Keratinocyte (primary cell): ENCODE measurements at regions not wholly inside any gene's neighbourhood (a gene's known extent, or its start where the extent isn't known, plus 50 kb on each side); places are given as distances from the start of the nearest gene placed in this dataset.

Experiments used
- DNase-seq: peaks from one replicate; pipeline ENCODE4 v3.0.0-alpha.2; 2011; ENCODE audit warnings: low read depth, missing footprints, low spot score
- FAIRE-seq: peaks from 2 replicates; lab custom pipeline; 2011; peaks lifted over from hg19 to GRCh38; lab: Jason Lieb, UNC
- H2AFZ ChIP-seq: 2 replicates; pipeline ENCODE4 v1.6.0; 2012; ENCODE audit warnings: low read length, control low read depth, inconsistent platforms; ENCODE audit not compliant: control insufficient read depth
- H3K27ac ChIP-seq: 2 replicates; pipeline ENCODE4 v1.5.1; 2011; ENCODE audit warnings: low read length; ENCODE audit not compliant: control insufficient read depth, insufficient read depth
- H3K27me3 ChIP-seq: 3 replicates; pipeline ENCODE4 v1.6.0; 2011; ENCODE audit warnings: low read length; ENCODE audit not compliant: control insufficient read depth, insufficient read depth; ENCODE audit errors: extremely low read depth
- H3K36me3 ChIP-seq, 2 experiments: 2 replicates in 1 of 2; 3 replicates in 1 of 2; pipeline ENCODE4 v1.5.1; 2011; ENCODE audit warnings: low read length in 2 of 2, mild to moderate bottlenecking in 1 of 2; ENCODE audit not compliant: control insufficient read depth in 2 of 2, insufficient read depth in 2 of 2; ENCODE audit errors: extremely low read depth in 1 of 2
- H3K4me1 ChIP-seq: 3 replicates; pipeline ENCODE4 v1.5.1; 2011; ENCODE audit warnings: low read length; ENCODE audit not compliant: control insufficient read depth, insufficient read depth; ENCODE audit errors: extremely low read depth
- H3K4me2 ChIP-seq: 3 replicates; pipeline ENCODE4 v1.6.0; 2011; ENCODE audit warnings: low read depth, low read length; ENCODE audit not compliant: control insufficient read depth, insufficient read depth; ENCODE audit errors: extremely low read depth
- H3K4me3 ChIP-seq, 3 experiments: fragments of 200-600 bp in 1 of 3; sonication (generic) in 1 of 3; 2 replicates in 2 of 3; 3 replicates in 1 of 3; pipeline ENCODE4 v1.5.1; 2011 to 2016; ENCODE audit warnings: low read length in 3 of 3, mild to moderate bottlenecking in 3 of 3, control low read depth in 2 of 3, inconsistent platforms in 1 of 3, low read depth in 1 of 3, mixed read lengths in 1 of 3, mixed run types in 1 of 3, moderate library complexity in 1 of 3; ENCODE audit not compliant: control insufficient read depth in 2 of 3, insufficient read depth in 2 of 3; ENCODE audit errors: extremely low read depth in 1 of 3
- H3K79me2 ChIP-seq: 2 replicates; pipeline ENCODE4 v1.6.0; 2012; ENCODE audit warnings: low read length; ENCODE audit not compliant: control insufficient read depth, insufficient read depth
- H3K9ac ChIP-seq: 3 replicates; pipeline ENCODE4 v1.6.0; 2011; ENCODE audit warnings: low read length; ENCODE audit not compliant: control insufficient read depth, insufficient read depth; ENCODE audit errors: extremely low read depth
- H3K9me1 ChIP-seq: 3 replicates; pipeline ENCODE4 v1.6.0; 2011; ENCODE audit warnings: low read length; ENCODE audit not compliant: control insufficient read depth, insufficient read depth; ENCODE audit errors: extremely low read depth
- H3K9me3 ChIP-seq: 2 replicates; pipeline ENCODE4 v1.5.1; 2012; ENCODE audit warnings: low read depth, low read length; ENCODE audit not compliant: control insufficient read depth
- H4K20me1 ChIP-seq: 3 replicates; pipeline ENCODE4 v1.6.0; 2011; ENCODE audit warnings: low read length; ENCODE audit not compliant: control insufficient read depth, insufficient read depth; ENCODE audit errors: extremely low read depth
- CTCF ChIP-seq, 3 experiments: IDR thresholded peaks in 1 of 3; conservative IDR thresholded peaks in 1 of 3; optimal IDR thresholded peaks in 1 of 3; 2 replicates in 2 of 3; 3 replicates in 1 of 3; pipeline versions ENCODE3 to v1.5.1; 2011; ENCODE audit warnings: low read length in 3 of 3, mild to moderate bottlenecking in 3 of 3, moderate library complexity in 2 of 3, control low read depth in 1 of 3, inconsistent platforms in 1 of 3; ENCODE audit not compliant: insufficient read depth in 2 of 3; ENCODE audit errors: extremely low read depth in 1 of 3
- EZH2 ChIP-seq: IDR thresholded peaks from one replicate; pipeline ENCODE4 v1.6.1; 2012; ENCODE audit warnings: inconsistent platforms, mild to moderate bottlenecking, low read length, moderate library complexity
- dilution Hi-C: fragments of 300-500 bp; cut with MboI; formaldehyde crosslinking; loops from one replicate; pipeline ENCODE4 v1.7.0; 2020; ENCODE audit warnings: low sequenced_read_pairs; ENCODE audit not compliant: extremely low pct_ligation_motif_present

- Histone ChIP-seq H3K36me3 (no peaks in the 10 kb centered on the region), H3K9me1 (no peaks in the 10 kb centered on the region), H4K20me1 (no peaks in the 10 kb centered on the region), H3K4me2 (no peak overlapping the region), H2AFZ (no peak overlapping the region), H3K4me3 (no peak overlapping the region), H3K4me1 (no peaks in the 10 kb centered on the region), H3K27me3 (no peaks in the 10 kb centered on the region), H3K27ac (no peak overlapping the region), H3K79me2 (no peaks in the 10 kb centered on the region), H3K9me3 (no peaks in the 10 kb centered on the region), H3K9ac (no peak overlapping the region)
- TF ChIP-seq CTCF (optimal IDR thresholded peaks at IDR 0.05 in 1 of 3, IDR thresholded peaks at IDR 0.05 in 1 of 3, conservative IDR thresholded peaks at IDR 0.05 in 1 of 3; ENCODE audit: extremely low read depth in 1 of 3, insufficient read depth in 2 of 3, low read length in 3 of 3) (no peak), EZH2 (no peak)
- FAIRE-seq (no peak), DNase-seq (no peak)
- dilution Hi-C loops: no loop called here
Measured at GRCh38 chr2:200025717-200026116, 70.3 kb downstream of the MAIP1 start.

- Histone ChIP-seq H3K4me1 (no peaks in the 10 kb centered on the region), H3K79me2 (no peaks in the 10 kb centered on the region), H3K9ac (no peak overlapping the region), H3K4me2 (no peak overlapping the region), H3K27me3 (no peaks in the 10 kb centered on the region), H3K4me3 (no peak overlapping the region), H3K9me3 (no peaks in the 10 kb centered on the region), H4K20me1 (no peaks in the 10 kb centered on the region), H3K36me3 (no peaks in the 10 kb centered on the region), H3K9me1 (no peaks in the 10 kb centered on the region), H3K27ac (no peak overlapping the region), H2AFZ (no peak overlapping the region)
- TF ChIP-seq CTCF (optimal IDR thresholded peaks at IDR 0.05 in 1 of 3, IDR thresholded peaks at IDR 0.05 in 1 of 3, conservative IDR thresholded peaks at IDR 0.05 in 1 of 3; ENCODE audit: extremely low read depth in 1 of 3, insufficient read depth in 2 of 3, low read length in 3 of 3) (no peak), EZH2 (no peak)
- FAIRE-seq (no peak), DNase-seq (no peak)
- dilution Hi-C loops: no loop called here
Measured at GRCh38 chr2:200026332-200027230, 71.2 kb downstream of the MAIP1 start.
